ENCODE measurements at regions not wholly inside any gene's neighbourhood (a gene's known extent, or its start where the extent isn't known, plus 50 kb on each side); places are given as distances from the start of the nearest gene placed in this dataset.

DNA sequence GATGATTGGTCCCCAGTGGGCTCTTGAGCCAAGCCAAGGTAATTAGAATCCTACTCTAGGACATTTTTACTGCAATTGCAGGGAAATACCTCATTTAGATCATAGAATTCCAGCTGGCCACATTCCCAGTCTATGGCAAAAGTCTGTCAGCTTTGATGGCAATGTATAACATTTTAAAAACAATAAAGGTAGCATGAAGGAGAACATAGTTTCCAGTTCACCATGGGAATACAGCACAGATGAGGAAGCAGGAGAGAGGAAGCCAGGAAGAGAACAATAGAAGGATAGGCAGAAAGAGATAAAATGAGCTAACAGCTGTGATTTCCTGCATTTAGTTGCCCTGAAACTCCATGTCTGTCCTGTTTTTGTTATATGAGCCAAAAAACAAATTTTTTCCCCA lies 897.3 kb upstream of the DDX18 start:
- Histone ChIP-seq H3K9me3 (no peaks in the 10 kb centered on the region), H3K4me3 (no peak overlapping the region), H3K27me3 (no peaks in the 10 kb centered on the region), H3K4me1 (no peaks in the 10 kb centered on the region), H3K36me3 (no peaks in the 10 kb centered on the region), H3K27ac (no peak overlapping the region)
- no peak for ATAC-seq
- TF ChIP-seq POLR2AphosphoS5 (IDR thresholded peaks at IDR 0.05) (no peak), POLR2A (IDR thresholded peaks at IDR 0.05) (no peak), EP300 (IDR thresholded peaks at IDR 0.05) (no peak)
- TF ChIP-seq, protein P1, sequence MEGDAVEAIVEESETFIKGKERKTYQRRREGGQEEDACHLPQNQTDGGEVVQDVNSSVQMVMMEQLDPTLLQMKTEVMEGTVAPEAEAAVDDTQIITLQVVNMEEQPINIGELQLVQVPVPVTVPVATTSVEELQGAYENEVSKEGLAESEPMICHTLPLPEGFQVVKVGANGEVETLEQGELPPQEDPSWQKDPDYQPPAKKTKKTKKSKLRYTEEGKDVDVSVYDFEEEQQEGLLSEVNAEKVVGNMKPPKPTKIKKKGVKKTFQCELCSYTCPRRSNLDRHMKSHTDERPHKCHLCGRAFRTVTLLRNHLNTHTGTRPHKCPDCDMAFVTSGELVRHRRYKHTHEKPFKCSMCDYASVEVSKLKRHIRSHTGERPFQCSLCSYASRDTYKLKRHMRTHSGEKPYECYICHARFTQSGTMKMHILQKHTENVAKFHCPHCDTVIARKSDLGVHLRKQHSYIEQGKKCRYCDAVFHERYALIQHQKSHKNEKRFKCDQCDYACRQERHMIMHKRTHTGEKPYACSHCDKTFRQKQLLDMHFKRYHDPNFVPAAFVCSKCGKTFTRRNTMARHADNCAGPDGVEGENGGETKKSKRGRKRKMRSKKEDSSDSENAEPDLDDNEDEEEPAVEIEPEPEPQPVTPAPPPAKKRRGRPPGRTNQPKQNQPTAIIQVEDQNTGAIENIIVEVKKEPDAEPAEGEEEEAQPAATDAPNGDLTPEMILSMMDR (IDR thresholded peaks at IDR 0.05), result no peak

- WGBS, 2 donors (ENCODE audit: low coverage in 1 of 2), result 82 to 84% methylated on average over 4 of the region's 4 CpGs
- Histone ChIP-seq H3K27me3 (no peaks in the 10 kb centered on the region), H3K27ac (no peak overlapping the region), H3K4me3 (no peak overlapping the region), H3K36me3 (no peaks in the 10 kb centered on the region), H3K4me1 (no peaks in the 10 kb centered on the region), H3K9me3 (no peaks in the 10 kb centered on the region)
- TF ChIP-seq POLR2A (IDR thresholded peaks at IDR 0.05) (no peak), EP300 (IDR thresholded peaks at IDR 0.05) (no peak), POLR2AphosphoS5 (IDR thresholded peaks at IDR 0.05) (no peak)
- TF ChIP-seq, protein P1 (IDR thresholded peaks at IDR 0.05), result no peak
- ATAC-seq, result no peak
These were observed 895.9 kb upstream of the DDX18 start for GRCh38 chr2:116918574-116918973.

DNA sequence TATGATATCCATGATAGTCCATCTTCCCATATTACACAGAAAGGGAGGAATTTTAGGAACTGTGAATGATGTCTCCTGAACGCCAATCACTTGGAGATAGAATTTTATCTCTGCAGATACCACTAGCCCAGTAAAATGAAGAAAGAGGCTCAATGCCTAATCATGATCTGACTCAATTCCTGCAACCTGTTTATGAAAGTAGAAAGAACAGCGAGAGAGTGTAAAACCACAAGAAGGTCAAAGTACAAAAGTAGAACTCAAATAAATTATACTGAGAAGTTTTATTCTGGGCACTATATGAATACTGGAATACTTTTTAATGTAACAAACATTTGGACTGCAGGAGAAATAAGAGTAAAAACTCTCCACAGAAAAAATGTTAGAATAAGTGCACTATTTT lies 892.1 kb upstream of the DDX18 start:
- no peak for TF ChIP-seq POLR2AphosphoS5 (IDR thresholded peaks at IDR 0.05)
- TF ChIP-seq POLR2A (IDR thresholded peaks at IDR 0.05), result no peak
- TF ChIP-seq, protein P1 (IDR thresholded peaks at IDR 0.05), result no peak
- no peak for TF ChIP-seq EP300 (IDR thresholded peaks at IDR 0.05)
- Histone ChIP-seq H3K36me3 (no peaks in the 10 kb centered on the region), H3K27ac (no peak overlapping the region), H3K4me1 (no peaks in the 10 kb centered on the region), H3K4me3 (no peak overlapping the region), H3K27me3 (no peaks in the 10 kb centered on the region), H3K9me3 (no peaks in the 10 kb centered on the region)
- WGBS, 2 donors (ENCODE audit: low coverage in 1 of 2), result 35 to 48% methylated on average over 2 of the region's 2 CpGs
- ATAC-seq, result no peak

DNA sequence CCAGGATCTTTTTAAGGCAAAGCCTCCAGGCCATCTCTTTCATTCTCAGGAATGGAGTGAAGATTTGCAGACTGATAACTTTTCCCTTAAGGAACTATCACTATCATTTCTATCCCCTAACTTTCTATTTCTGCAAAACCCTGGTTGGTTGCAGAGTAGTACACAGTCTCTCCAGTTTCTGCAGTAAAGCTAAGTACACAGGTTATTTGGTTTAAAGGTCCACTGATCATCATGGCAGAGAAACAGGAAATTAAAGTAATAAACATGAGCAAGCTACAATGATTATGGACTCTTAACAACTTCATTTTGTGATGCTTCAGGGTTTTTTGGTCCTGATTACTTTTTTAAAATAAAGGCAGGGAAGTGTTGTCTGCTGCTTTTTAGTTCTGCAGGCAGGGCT lies 890.0 kb upstream of the DDX18 start:
- no peaks in the 10 kb centered on the region for H3K4me1 ChIP-seq

DNA sequence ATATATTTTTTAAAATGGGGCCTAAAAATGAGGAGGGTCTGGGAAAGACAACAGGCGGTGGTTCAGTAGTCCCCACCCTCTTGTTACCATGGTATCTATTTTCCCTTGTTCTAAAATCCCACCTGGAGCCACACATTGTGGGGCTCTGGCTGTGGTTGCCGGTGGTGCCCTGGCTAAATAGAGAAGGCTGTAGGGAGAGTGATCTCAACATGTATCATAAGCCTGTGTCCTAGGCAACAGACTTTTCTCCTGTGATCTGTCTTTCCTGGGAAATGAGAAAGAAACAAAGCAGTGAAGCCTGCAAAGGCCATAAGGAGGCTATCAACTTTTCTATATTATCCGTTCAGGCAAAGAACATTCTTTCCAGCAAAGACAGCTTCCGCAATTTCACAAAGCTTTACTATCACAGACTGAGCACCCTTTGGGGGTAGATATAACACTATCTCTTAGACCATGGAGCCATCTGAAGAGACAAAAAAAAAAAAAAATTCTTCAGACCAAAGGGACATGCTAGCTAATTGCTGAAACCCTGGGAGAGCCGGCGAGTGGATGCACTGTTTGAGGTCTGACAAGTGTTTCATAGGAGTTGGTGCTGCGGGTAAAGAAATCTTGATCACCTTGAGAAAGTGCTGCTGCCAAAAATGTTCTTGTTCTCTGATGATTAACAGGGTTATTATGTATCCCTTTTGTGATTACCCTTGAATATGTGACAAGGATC lies 879.2 kb upstream of the DDX18 start:
- H3K4me3 ChIP-seq, result no peak overlapping the region

More for the DNA sequence above, 890.0 kb upstream of the DDX18 start:
- TF ChIP-seq POLR2AphosphoS5 (IDR thresholded peaks at IDR 0.05) (no peak), EP300 (IDR thresholded peaks at IDR 0.05) (no peak), POLR2A (IDR thresholded peaks at IDR 0.05) (no peak)
- TF ChIP-seq, protein P1 (IDR thresholded peaks at IDR 0.05), result no peak
- Histone ChIP-seq H3K27ac (no peak overlapping the region), H3K36me3 (no peaks in the 10 kb centered on the region), H3K27me3 (no peaks in the 10 kb centered on the region), H3K4me3 (no peak overlapping the region), H3K9me3 (no peaks in the 10 kb centered on the region)
- no peak for ATAC-seq

More for the DNA sequence above, 879.2 kb upstream of the DDX18 start:
- ATAC-seq, result no peak
- Histone ChIP-seq H3K4me1 (no peaks in the 10 kb centered on the region), H3K9me3 (peaks cover 0 to 9% (median 0%) of the 10 kb centered on the region in 3 donors), H3K27ac (no peak overlapping the region), H3K27me3 (no peaks in the 10 kb centered on the region), H3K36me3 (no peaks in the 10 kb centered on the region)
- TF ChIP-seq, protein P1 (IDR thresholded peaks at IDR 0.05), result no peak
- no peak for TF ChIP-seq POLR2AphosphoS5 (IDR thresholded peaks at IDR 0.05)
- no peak for TF ChIP-seq EP300 (IDR thresholded peaks at IDR 0.05)
- no peak for TF ChIP-seq POLR2A (IDR thresholded peaks at IDR 0.05)
- 47 to 68% methylated on average over 6 to 7 of the region's 7 CpGs for WGBS, 2 donors (ENCODE audit: low coverage in 1 of 2)

All from gastroesophageal sphincter (tissue), 4 donors.